RWPE2 (cell line): ENCODE measurements at regions not wholly inside any gene's neighbourhood (a gene's known extent, or its start where the extent isn't known, plus 50 kb on each side); places are given as distances from the start of the nearest gene placed in this dataset.

Experiments
- ATAC-seq: fragments of 200-7000 bp; cut with Tn5 transposase; 3 replicates; pipeline ENCODE4 v1.9.1; 2021; ENCODE audit warnings: low read depth
- DNase-seq: peaks from one replicate; pipeline ENCODE4 v3.0.0-alpha.2; 2020; ENCODE audit warnings: low spot score
- H3K27ac ChIP-seq: fragments of 450-650 bp; 2 replicates; pipeline ENCODE4 v1.5.1; 2017; ENCODE audit warnings: mild to moderate bottlenecking; ENCODE audit not compliant: poor library complexity, severe bottlenecking
- H3K27me3 ChIP-seq: fragments of 250-450 bp; sonication (Bioruptor Pico); 2 replicates; pipeline ENCODE4 v1.5.1; 2021; ENCODE audit warnings: mild to moderate bottlenecking, moderate library complexity; ENCODE audit not compliant: insufficient read depth, poor library complexity, severe bottlenecking
- H3K36me3 ChIP-seq: fragments of 250-450 bp; sonication (Bioruptor Pico); 2 replicates; pipeline ENCODE4 v1.5.1; 2020; ENCODE audit warnings: low read depth, mild to moderate bottlenecking, moderate library complexity
- H3K4me1 ChIP-seq: fragments of 250-450 bp; sonication (Bioruptor Pico); 2 replicates; pipeline ENCODE4 v1.5.1; 2021; ENCODE audit warnings: mild to moderate bottlenecking, moderate library complexity; ENCODE audit not compliant: insufficient read depth, poor library complexity, severe bottlenecking
- H3K4me3 ChIP-seq: fragments of 250-450 bp; sonication (Bioruptor Pico); 2 replicates; pipeline ENCODE4 v1.5.1; 2021; ENCODE audit warnings: mild to moderate bottlenecking, moderate library complexity; ENCODE audit not compliant: severe bottlenecking
- H3K9me3 ChIP-seq: fragments of 250-450 bp; sonication (Bioruptor Pico); 2 replicates; pipeline ENCODE4 v1.5.1; 2021; ENCODE audit warnings: mild to moderate bottlenecking, moderate library complexity; ENCODE audit not compliant: severe bottlenecking
- CTCF ChIP-seq: fragments of 450-650 bp; IDR thresholded peaks from one replicate; pipeline ENCODE4 v1.5.1; 2017; ENCODE audit warnings: mild to moderate bottlenecking, moderate library complexity; ENCODE audit not compliant: poor library complexity, severe bottlenecking

GRCh38 chr18:44507729-44508325 lies 172.9 kb upstream of the SETBP1 start:
- no peak overlapping the region for H3K27ac ChIP-seq
- TF ChIP-seq CTCF: no peak
- no peak for DNase-seq
- H3K9me3 ChIP-seq: no peaks in the 10 kb centered on the region
- H3K36me3 ChIP-seq: no peaks in the 10 kb centered on the region
- H3K4me3 ChIP-seq: no peak overlapping the region
- H3K27me3 ChIP-seq: no peaks in the 10 kb centered on the region
- H3K4me1 ChIP-seq: no peaks in the 10 kb centered on the region
- ATAC-seq: no peak

- no peak overlapping the region for H3K27ac ChIP-seq
- TF ChIP-seq CTCF: no peak
- no peaks in the 10 kb centered on the region for H3K36me3 ChIP-seq
- H3K27me3 ChIP-seq: no peaks in the 10 kb centered on the region
- no peaks in the 10 kb centered on the region for H3K4me1 ChIP-seq
- H3K4me3 ChIP-seq: no peak overlapping the region
- DNase-seq (no peak), ATAC-seq (no peak)
- no peaks in the 10 kb centered on the region for H3K9me3 ChIP-seq
These were observed 172.2 kb upstream of the SETBP1 start for GRCh38 chr18:44508474-44508873.

- ATAC-seq (no peak), DNase-seq (no peak)
- no peak for TF ChIP-seq CTCF
- no peak overlapping the region for H3K4me3 ChIP-seq
- no peaks in the 10 kb centered on the region for H3K4me1 ChIP-seq
- H3K27ac ChIP-seq: no peak overlapping the region
- H3K9me3 ChIP-seq: no peaks in the 10 kb centered on the region
- H3K36me3 ChIP-seq: no peaks in the 10 kb centered on the region
- H3K27me3 ChIP-seq: no peaks in the 10 kb centered on the region
These were observed 171.6 kb upstream of the SETBP1 start for GRCh38 chr18:44509048-44509447.

- ATAC-seq: no peak
These were observed 170.3 kb upstream of the SETBP1 start for GRCh38 chr18:44510390-44510789.

More at GRCh38 chr18:44510390-44510789, 170.3 kb upstream of the SETBP1 start:
- Histone ChIP-seq H3K27me3 (no peaks in the 10 kb centered on the region), H3K36me3 (no peaks in the 10 kb centered on the region), H3K9me3 (no peaks in the 10 kb centered on the region), H3K4me1 (no peaks in the 10 kb centered on the region), H3K4me3 (no peak overlapping the region), H3K27ac (no peak overlapping the region)
- TF ChIP-seq CTCF: no peak
- no peak for DNase-seq
